ENCODE measurements at regions not wholly inside any gene's neighbourhood (a gene's known extent, or its start where the extent isn't known, plus 50 kb on each side); places are given as distances from the start of the nearest gene placed in this dataset.

DNA sequence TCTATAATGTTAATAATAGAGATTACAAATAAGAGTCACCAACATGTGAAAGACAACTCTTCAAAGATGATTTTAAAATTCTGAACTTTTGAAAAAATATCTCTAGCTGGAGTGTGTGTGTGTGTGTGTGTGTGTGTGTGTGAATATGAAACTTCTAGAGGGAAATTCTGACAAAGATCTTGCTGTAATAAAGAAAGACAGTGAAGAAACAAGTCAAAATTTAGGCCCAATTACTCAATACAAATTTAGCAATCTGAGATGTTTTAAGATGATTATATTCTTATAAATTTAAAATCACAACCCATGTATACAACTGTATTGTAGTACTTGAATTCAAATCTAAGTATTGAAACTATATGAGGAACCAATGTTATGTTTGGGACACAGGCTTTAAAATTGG is 57.2 kb upstream of the UGP2 start:
- intact Hi-C loops (cut with DNase I): no loop called here
- Histone ChIP-seq H3K36me3 (no peaks in the 10 kb centered on the region), H3K27ac (no peak overlapping the region), H3K4me3 (replicated peaks in 1 of 3) (no peak overlapping the region), H3K9me3 (no peaks in the 10 kb centered on the region), H3K27me3 (no peaks in the 10 kb centered on the region), H3K4me1 (no peaks in the 10 kb centered on the region)
- DNase-seq: no peak
- TF ChIP-seq POLR2A (IDR thresholded peaks at IDR 0.05): no peak
- TF ChIP-seq, protein P1, sequence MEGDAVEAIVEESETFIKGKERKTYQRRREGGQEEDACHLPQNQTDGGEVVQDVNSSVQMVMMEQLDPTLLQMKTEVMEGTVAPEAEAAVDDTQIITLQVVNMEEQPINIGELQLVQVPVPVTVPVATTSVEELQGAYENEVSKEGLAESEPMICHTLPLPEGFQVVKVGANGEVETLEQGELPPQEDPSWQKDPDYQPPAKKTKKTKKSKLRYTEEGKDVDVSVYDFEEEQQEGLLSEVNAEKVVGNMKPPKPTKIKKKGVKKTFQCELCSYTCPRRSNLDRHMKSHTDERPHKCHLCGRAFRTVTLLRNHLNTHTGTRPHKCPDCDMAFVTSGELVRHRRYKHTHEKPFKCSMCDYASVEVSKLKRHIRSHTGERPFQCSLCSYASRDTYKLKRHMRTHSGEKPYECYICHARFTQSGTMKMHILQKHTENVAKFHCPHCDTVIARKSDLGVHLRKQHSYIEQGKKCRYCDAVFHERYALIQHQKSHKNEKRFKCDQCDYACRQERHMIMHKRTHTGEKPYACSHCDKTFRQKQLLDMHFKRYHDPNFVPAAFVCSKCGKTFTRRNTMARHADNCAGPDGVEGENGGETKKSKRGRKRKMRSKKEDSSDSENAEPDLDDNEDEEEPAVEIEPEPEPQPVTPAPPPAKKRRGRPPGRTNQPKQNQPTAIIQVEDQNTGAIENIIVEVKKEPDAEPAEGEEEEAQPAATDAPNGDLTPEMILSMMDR (IDR thresholded peaks at IDR 0.05): no peak

DNA sequence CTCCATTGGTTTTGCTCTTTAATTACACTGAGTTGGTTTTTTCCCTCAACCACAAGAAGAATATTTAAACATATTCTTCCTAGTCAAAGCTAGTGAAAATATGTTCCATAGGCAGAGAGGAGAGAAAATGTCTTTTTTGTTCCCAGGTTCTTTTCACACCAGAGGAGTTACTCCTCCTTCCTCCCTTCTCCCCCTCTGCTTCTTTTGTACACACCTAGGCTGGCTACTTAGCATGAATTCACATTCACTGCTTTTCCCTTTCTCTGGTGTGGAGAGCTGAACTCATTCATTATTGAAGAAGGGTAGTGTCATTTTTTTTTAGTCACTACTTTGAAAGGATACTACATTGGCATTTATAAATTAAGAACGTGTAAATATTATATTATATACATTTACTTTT is 56.6 kb upstream of the UGP2 start:
- intact Hi-C loops (cut with DNase I): no loop called here
- WGBS, 2 donors: 57 to 60% methylated on average over 1 of the region's 1 CpG
- H3K9me3 ChIP-seq: no peaks in the 10 kb centered on the region

DNA sequence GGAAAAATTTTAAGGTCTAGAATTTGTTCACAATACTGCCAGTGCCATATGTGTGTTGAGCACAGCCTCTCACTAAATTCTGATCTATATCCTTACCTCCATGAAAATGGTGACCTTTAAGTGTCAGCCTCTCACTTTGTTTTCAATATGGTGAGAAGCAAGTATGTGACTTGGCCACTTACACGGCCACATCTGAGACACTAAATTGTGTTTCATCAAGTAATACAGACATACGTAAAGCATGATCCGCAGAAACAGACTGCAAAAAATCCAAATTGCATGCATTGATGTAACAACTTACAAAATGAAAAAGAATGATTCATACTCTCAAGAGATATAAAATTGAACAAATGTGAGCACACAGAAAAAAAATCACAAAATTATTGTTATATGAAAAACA is 55.2 kb upstream of the UGP2 start:
- intact Hi-C loops (cut with DNase I): no loop called here
- no peak for TF ChIP-seq POLR2A (IDR thresholded peaks at IDR 0.05)
- TF ChIP-seq, protein P1 (IDR thresholded peaks at IDR 0.05): no peak

More for the DNA sequence above, 56.6 kb upstream of the UGP2 start:
- TF ChIP-seq POLR2A (IDR thresholded peaks at IDR 0.05): no peak
- TF ChIP-seq, protein P1 (IDR thresholded peaks at IDR 0.05): no peak
- Histone ChIP-seq H3K27me3 (no peaks in the 10 kb centered on the region), H3K27ac (no peak overlapping the region), H3K4me3 (replicated peaks in 1 of 3) (no peak overlapping the region), H3K36me3 (no peaks in the 10 kb centered on the region), H3K4me1 (no peaks in the 10 kb centered on the region)
- DNase-seq: no peak

DNA sequence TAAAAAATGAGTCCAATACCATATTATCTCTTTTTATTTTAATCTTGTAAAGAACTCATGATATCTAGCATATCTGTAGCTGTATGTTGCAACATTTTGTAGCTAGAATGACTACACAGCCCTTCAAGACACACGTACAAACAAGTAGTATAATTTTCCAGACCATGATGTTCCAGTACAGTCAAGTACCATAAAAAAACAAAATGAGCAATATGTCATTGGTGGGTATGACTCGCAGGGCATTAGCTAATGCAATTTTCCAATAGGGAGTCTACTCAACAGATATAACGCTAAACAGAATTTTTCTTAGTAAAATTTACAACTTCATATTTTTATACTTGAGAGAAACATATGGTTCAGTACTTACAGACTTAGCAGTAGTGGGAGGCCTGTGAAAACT is 53.6 kb upstream of the UGP2 start:
- Histone ChIP-seq H3K27me3 (no peaks in the 10 kb centered on the region), H3K4me3 (replicated peaks in 1 of 3) (no peak overlapping the region), H3K36me3 (no peaks in the 10 kb centered on the region), H3K9me3 (no peaks in the 10 kb centered on the region), H3K27ac (no peak overlapping the region), H3K4me1 (no peaks in the 10 kb centered on the region)
- intact Hi-C loops (cut with DNase I): no loop called here
- DNase-seq: no peak
- TF ChIP-seq POLR2A (IDR thresholded peaks at IDR 0.05): no peak
- TF ChIP-seq, protein P1 (IDR thresholded peaks at IDR 0.05): no peak
- WGBS, 2 donors: 85 to 90% methylated on average over 3 of the region's 3 CpGs

More for the DNA sequence above, 55.2 kb upstream of the UGP2 start:
- no peaks in the 10 kb centered on the region for H3K36me3 ChIP-seq
- H3K4me3 ChIP-seq (replicated peaks in 1 of 3): no peak overlapping the region
- no peak for DNase-seq
- H3K9me3 ChIP-seq: no peaks in the 10 kb centered on the region
- no peaks in the 10 kb centered on the region for H3K27me3 ChIP-seq
- H3K4me1 ChIP-seq: no peaks in the 10 kb centered on the region
- 87 to 95% methylated on average over 3 of the region's 3 CpGs for WGBS, 2 donors
- H3K27ac ChIP-seq: no peak overlapping the region

DNA sequence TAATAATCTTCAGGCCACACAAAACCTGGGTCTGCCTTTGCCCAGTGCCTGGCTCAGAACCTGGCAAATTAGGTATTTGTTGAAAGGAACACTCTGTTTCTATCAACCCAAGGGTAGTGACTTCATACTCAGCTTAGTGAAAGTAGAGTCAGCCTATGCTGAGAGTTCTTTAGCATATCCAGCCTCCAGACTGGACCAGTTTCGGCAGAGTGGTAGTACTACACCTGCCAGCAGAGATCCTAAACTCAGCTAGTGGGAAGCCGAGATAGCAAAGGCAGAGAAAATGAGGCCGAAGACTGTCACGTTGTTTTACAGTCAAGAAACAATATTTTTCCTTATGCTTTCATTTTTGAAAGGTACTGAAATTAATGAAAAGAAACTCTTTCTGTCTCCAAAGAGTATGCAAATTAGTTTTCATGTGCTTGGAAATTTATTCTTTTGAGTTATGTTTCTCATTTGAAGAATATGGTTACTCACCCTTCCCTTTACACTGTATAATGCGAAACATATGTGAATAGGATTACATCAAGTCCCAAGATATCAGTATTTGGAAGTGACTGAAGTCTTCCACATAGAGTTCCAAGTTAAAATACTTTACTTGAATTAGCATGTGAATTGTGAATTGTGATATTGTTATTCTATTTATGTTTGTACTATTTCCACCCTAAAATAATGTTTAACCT is 52.2 kb upstream of the UGP2 start:
- no peaks in the 10 kb centered on the region for H3K4me1 ChIP-seq
- intact Hi-C loops (cut with DNase I): no loop called here
- H3K27ac ChIP-seq: no peak overlapping the region

More for the DNA sequence above, 52.2 kb upstream of the UGP2 start:
- Histone ChIP-seq H3K9me3 (no peaks in the 10 kb centered on the region), H3K27me3 (no peaks in the 10 kb centered on the region), H3K4me3 (replicated peaks in 1 of 3) (no peak overlapping the region), H3K36me3 (no peaks in the 10 kb centered on the region)
- 77 to 84% methylated on average over 5 of the region's 5 CpGs for WGBS, 2 donors
- TF ChIP-seq POLR2A (IDR thresholded peaks at IDR 0.05): no peak
- TF ChIP-seq, protein P1 (IDR thresholded peaks at IDR 0.05): no peak
- no peak for DNase-seq
